ENCODE measurements at regions not wholly inside any gene's neighbourhood (a gene's known extent, or its start where the extent isn't known, plus 50 kb on each side); places are given as distances from the start of the nearest gene placed in this dataset.

- H3K9me2 ChIP-seq (ENCODE audit: insufficient read depth), result no peaks in the 10 kb centered on the region
- no peaks in the 10 kb centered on the region for H3K9me3 ChIP-seq (ENCODE audit: insufficient read depth, low read depth)
- no peaks in the 10 kb centered on the region for H3K4me1 ChIP-seq (replicated peaks; ENCODE audit: insufficient read depth)
- no peak overlapping the region for H3K27ac ChIP-seq
- no peak overlapping the region for H3K4me3 ChIP-seq
- H4K20me1 ChIP-seq (ENCODE audit: insufficient read depth), result no peaks in the 10 kb centered on the region
- CTCF ChIA-PET, result no interaction called here
- intact Hi-C loops (cut with micrococcal nuclease; ENCODE audit: unreplicated experiment), result no loop called here
- POLR2A ChIA-PET (ENCODE audit: unreplicated experiment), result interaction anchor here (0.6 kb wide), 1 partner anchor 726 kb away, joined by 3 read pairs; no protein-coding TSS in a partner anchor
- no peak for DNase-seq
- no peaks in the 10 kb centered on the region for H3K79me2 ChIP-seq (ENCODE audit: low read depth)
- H3K27me3 ChIP-seq (ENCODE audit: insufficient read depth, low read depth), result no peaks in the 10 kb centered on the region
- no peaks in the 10 kb centered on the region for H3F3A ChIP-seq (ENCODE audit: insufficient read depth, low read depth)
- TF ChIP-seq, protein P1, sequence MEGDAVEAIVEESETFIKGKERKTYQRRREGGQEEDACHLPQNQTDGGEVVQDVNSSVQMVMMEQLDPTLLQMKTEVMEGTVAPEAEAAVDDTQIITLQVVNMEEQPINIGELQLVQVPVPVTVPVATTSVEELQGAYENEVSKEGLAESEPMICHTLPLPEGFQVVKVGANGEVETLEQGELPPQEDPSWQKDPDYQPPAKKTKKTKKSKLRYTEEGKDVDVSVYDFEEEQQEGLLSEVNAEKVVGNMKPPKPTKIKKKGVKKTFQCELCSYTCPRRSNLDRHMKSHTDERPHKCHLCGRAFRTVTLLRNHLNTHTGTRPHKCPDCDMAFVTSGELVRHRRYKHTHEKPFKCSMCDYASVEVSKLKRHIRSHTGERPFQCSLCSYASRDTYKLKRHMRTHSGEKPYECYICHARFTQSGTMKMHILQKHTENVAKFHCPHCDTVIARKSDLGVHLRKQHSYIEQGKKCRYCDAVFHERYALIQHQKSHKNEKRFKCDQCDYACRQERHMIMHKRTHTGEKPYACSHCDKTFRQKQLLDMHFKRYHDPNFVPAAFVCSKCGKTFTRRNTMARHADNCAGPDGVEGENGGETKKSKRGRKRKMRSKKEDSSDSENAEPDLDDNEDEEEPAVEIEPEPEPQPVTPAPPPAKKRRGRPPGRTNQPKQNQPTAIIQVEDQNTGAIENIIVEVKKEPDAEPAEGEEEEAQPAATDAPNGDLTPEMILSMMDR (conservative IDR thresholded peaks at IDR 0.05), result no peak
- TF ChIP-seq EZH2 (IDR thresholded peaks at IDR 0.05; ENCODE audit: low read depth), result no peak
- H2AFZ ChIP-seq, result no peak overlapping the region
- BruUV-seq (replicated peaks), result no TSS peak
- H3K4me2 ChIP-seq, result no peak overlapping the region
- H3K36me3 ChIP-seq (ENCODE audit: low read depth), result no peaks in the 10 kb centered on the region
Measured at GRCh38 chr14:34234258-34234657, 227.8 kb downstream of the SPTSSA start.

DNA sequence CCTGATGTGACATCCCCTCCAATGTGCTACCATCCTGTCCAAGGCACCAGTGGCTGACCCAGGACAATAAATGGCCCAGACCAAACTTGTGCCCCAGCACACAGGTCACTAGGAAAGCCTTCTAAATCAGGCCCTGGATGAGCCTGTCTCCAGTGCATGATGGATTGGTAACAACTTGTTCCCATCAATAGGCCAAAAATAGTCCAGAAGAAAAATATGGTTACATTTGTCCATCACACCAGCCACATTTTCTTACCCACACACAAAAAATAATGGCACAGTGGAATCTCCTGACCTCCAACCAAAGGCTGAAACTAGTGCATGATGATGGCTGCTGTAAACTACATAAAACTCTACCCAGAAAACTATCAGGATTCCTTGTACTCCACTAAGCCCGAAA, 228.4 kb downstream of the SPTSSA start:
- no peaks in the 10 kb centered on the region for H3K9me3 ChIP-seq (ENCODE audit: insufficient read depth, low read depth)
- no peak for DNase-seq
- H4K20me1 ChIP-seq (ENCODE audit: insufficient read depth), result no peaks in the 10 kb centered on the region
- no peak overlapping the region for H3K4me3 ChIP-seq
- ChIA-PET POLR2A (ENCODE audit: unreplicated experiment) (interaction anchor here (0.6 kb wide), 1 partner anchor 727 kb away, joined by 3 read pairs; no protein-coding TSS in a partner anchor), CTCF (no interaction called here)
- H3K9me2 ChIP-seq (ENCODE audit: insufficient read depth), result no peaks in the 10 kb centered on the region
- TF ChIP-seq EZH2 (IDR thresholded peaks at IDR 0.05; ENCODE audit: low read depth), result no peak
- TF ChIP-seq, protein P1 (conservative IDR thresholded peaks at IDR 0.05), result no peak
- H3K4me1 ChIP-seq (replicated peaks; ENCODE audit: insufficient read depth), result no peaks in the 10 kb centered on the region
- no peaks in the 10 kb centered on the region for H3K27me3 ChIP-seq (ENCODE audit: insufficient read depth, low read depth)
- no peaks in the 10 kb centered on the region for H3K79me2 ChIP-seq (ENCODE audit: low read depth)
- intact Hi-C loops (cut with micrococcal nuclease; ENCODE audit: unreplicated experiment), result no loop called here
- no peak overlapping the region for H2AFZ ChIP-seq
- no peaks in the 10 kb centered on the region for H3K36me3 ChIP-seq (ENCODE audit: low read depth)
- no TSS peak for BruUV-seq (replicated peaks)
- no peak overlapping the region for H3K27ac ChIP-seq
- H3K4me2 ChIP-seq, result no peak overlapping the region
- H3F3A ChIP-seq (ENCODE audit: insufficient read depth, low read depth), result no peaks in the 10 kb centered on the region

DNA sequence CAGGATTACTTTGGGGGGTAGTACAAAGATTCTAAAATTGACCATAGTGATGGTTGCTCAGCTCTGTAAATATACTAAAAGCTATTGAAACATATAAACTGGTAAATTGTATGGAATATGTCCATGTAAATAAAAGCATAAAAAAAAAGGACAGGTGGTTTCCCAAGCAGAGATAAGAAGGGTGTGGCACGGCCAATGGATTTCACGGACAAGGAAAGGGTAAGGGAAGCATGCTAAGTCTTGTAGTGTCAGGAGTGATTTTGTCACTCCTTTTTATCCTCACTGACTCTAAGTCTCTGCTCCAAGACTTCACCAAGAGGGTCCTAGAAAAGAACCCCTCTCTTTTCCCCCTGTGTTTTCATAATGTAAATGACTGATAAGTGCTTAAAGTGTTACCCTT, 229.2 kb downstream of the SPTSSA start:
- no peak for DNase-seq
- Histone ChIP-seq H4K20me1 (ENCODE audit: insufficient read depth) (no peaks in the 10 kb centered on the region), H3K36me3 (ENCODE audit: low read depth) (no peaks in the 10 kb centered on the region), H3K4me3 (no peak overlapping the region), H3K4me2 (no peak overlapping the region), H3K27me3 (ENCODE audit: insufficient read depth, low read depth) (no peaks in the 10 kb centered on the region), H3K27ac (no peak overlapping the region), H3K79me2 (ENCODE audit: low read depth) (no peaks in the 10 kb centered on the region), H3K4me1 (replicated peaks; ENCODE audit: insufficient read depth) (peaks cover 1% of the 10 kb centered on the region; the same call in 1 of the 2 replicates), H3K9me3 (ENCODE audit: insufficient read depth, low read depth) (no peaks in the 10 kb centered on the region), H2AFZ (no peak overlapping the region), H3F3A (ENCODE audit: insufficient read depth, low read depth) (no peaks in the 10 kb centered on the region), H3K9me2 (ENCODE audit: insufficient read depth) (no peaks in the 10 kb centered on the region)
- BruUV-seq (replicated peaks), result no TSS peak
- POLR2A ChIA-PET (ENCODE audit: unreplicated experiment), result no interaction called here
- CTCF ChIA-PET, result no interaction called here
- TF ChIP-seq EZH2 (IDR thresholded peaks at IDR 0.05; ENCODE audit: low read depth), result no peak
- TF ChIP-seq, protein P1 (conservative IDR thresholded peaks at IDR 0.05), result no peak
- intact Hi-C loops (cut with micrococcal nuclease; ENCODE audit: unreplicated experiment), result no loop called here
